GM21515 (cell line): ENCODE measurements at regions not wholly inside any gene's neighbourhood (a gene's known extent, or its start where the extent isn't known, plus 50 kb on each side); places are given as distances from the start of the nearest gene placed in this dataset.

Source experiments
- ATAC-seq: cut with Tn5 transposase; IDR thresholded peaks from one replicate; pipeline ENCODE4 v1.9.1; 2021; ENCODE audit not compliant: unreplicated experiment

DNA sequence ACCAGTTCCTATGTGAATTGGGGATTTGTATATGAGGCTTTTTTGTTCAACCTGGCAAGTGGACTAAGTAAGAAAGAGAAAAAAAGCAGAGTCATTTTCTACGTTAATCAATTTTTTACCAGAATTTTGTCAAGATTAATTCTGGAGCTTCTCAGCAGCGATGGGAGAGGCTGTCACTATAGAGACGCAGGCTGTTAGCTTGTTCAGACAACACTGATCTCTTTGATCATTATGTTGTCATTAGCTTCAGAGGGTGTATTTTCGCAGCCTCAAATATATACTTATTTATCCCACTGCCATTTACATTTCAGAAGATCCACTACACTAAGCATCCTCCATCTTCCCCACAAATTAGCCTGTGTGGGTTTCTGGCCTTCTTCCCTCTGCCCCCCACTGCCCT, 196.7 kb upstream of the PFKP start:
- ATAC-seq: no peak

- ATAC-seq: no peak
Observed at GRCh38 chr10:2867788-2868299, 199.5 kb upstream of the PFKP start.

- ATAC-seq: no peak
Observed at GRCh38 chr10:2866569-2866968, 200.8 kb upstream of the PFKP start.

DNA sequence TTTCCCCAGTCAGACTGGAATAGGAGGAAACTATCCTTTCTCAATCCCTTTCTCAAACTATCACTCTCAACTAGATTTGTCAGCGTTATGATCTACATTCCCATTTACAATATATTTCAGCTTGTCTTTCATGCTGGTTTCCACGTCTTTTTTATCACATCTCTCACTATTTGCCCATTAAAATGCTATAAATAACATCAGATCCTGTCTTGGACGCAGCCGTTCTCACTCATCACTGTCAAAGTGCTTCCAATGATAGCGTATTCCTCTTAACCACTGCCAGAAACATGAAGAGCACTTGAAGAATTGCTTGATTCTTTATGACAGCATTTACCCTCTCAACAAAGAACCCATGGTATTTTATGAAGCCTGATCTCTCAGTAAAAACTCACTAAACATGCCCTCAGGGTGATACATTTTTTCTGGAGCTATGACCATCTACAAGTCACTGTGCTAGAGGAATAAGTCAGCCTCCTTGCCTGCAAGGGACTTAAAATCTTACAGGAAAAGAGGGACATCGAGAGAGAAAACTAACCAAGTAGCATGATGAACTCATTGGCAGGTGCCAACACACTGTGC, 205.6 kb upstream of the PFKP start:
- no peak for ATAC-seq

DNA sequence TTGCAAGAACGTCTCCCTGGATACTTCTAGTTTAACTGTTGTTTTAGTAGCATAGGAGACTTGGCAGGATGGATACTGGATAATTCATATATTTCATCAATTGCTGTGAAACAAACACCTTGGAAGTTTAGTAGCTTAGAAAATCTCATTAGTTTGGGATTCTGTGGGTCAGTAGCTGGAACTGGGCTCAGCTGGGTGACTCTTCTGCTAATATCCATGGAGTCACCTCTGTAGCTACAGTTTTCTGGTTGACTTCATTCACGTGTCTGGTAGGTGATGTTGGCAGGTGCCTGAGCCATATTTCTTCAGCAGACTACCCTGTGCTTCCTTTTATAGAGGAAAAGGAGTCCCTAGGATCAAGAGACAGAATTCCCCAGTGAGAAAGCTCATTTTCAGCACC, 208.9 kb upstream of the PFKP start:
- no peak for ATAC-seq

- ATAC-seq: no peak
Observed at GRCh38 chr10:2856598-2856997, 210.8 kb upstream of the PFKP start.

DNA sequence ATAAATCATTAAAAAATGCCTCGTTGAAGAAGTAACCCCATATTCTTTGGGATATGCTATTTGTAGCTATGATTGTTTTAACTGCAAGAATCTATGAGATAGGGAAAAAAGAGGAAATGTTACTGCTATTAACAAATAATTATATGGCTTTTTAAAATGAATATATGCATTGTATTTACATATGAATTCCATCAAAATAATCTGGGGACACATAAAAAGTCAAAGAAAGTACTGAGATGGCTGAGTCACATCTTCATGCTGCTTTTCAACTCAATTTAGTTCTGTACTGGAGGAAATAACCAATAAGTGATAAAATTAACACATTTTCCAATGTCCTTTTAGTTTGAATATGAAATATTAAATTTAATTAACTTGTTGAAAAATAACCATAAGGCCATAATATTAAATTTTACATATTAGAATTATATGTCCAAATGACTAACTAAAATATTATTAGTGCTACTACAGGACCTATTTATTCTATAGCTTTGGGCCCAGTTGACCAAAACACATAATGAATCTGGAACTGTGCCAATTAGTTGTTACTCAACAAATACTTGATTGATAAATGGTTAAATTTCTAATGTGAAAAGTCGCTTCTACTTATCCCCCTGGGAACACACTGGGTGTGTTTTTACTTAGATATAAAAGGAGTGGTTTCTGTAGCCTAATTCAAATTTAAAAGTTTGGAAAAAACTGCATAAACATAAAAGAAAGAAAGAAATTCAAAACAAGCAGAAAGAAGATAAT, 214.6 kb upstream of the PFKP start:
- no peak for ATAC-seq

GRCh38 chr10:2851566-2851965, 215.8 kb upstream of the PFKP start:
- ATAC-seq: no peak

DNA sequence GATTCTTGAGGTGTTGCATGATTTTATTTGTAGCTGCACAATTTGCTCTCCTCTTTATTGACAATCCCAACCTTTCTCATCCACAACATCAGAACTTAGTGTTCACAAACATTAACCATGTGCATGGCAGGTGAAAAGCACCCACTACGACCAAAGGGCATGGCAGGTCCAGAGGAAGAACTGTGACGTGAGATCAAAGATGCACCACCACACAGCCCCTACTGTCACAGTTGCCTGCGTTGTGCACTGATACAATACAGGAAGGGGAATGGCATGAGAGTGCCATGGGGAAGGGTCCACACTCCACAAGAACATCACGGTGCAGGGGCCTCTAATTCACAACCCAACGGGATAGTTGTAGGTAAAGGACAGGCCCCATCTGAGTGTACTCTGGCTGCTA, 217.1 kb upstream of the PFKP start:
- no peak for ATAC-seq

- no peak for ATAC-seq
Observed at GRCh38 chr10:2844925-2845324, 222.4 kb upstream of the PFKP start.

GRCh38 chr10:2839081-2839725, 228.1 kb upstream of the PFKP start:
- peak; percentile 52 for ATAC-seq

DNA sequence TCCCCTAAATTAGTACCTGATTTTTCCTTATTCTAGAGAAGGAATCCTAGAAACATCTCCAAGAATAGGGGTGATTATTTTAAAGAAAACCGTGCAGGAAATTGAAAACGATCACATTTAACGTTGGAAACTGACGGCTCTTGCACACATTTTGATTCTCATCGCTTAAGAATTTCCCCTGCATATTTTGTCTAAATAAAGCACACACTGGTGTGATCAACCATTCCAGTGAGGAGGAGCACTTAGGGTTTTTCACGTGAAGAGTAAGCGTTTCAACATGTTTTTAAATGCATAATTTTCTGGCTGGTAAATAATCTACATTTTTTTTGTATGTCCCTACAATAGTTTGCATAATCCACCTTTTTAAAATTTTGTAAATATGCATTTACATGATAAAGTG, 229.7 kb upstream of the PFKP start:
- no peak for ATAC-seq

DNA sequence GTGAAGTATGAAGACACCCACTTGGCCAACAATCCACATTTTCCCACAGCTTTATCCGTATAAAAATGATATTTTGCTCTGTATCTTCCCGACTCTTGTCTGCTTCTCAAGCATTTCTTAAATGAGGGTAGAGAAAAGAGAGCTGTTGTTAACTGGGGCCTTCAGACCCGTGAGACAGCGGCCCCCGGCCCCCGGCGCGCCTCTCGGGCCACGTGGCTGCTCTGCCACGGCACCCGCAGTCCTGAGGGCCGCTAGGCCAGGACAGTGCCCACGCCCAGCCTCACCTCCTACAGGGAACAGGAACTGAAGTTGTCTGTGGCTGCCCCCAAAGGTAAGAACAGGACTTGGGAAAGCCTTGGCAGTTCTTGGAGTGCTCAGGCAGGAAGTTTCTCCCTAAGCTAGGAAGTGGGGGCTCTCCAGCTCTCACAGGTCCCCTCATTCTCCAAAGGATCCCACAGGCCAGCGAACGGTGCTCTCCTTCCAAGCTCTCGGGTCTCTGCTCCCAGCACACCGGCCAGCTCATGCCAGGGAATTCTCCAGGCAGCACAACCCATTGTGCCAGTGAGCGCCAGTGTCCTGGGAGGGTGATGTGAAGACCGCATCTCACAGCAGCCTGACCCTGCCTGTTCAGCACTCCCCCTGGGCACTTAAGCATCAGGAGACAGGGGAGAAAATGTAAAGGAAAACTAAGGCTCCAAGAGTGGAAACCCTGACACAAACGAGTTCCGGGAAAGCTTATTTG, 230.3 kb upstream of the PFKP start:
- no peak for ATAC-seq

- ATAC-seq: no peak
Observed at GRCh38 chr10:2834214-2834613, 233.1 kb upstream of the PFKP start.

GRCh38 chr10:2831509-2831908, 235.8 kb upstream of the PFKP start:
- no peak for ATAC-seq

DNA sequence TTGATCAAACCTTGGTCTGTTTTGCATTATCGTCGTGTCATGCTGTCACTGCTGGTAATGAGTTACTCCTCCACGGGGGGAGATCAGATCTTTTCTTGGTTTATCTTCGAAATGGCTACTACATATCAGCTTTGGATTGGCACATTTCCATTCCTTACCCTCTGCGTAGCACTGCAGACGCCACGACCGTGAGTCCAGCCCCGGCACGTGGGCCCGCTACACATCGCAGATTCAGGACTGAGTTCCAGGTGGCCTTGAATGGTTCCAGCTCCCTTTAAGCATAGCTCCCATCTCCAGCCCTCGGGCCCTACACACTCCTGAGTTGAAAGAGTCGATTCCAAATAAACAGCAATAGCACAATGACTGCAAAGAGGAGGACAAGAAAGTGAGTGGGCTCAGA, 238.6 kb upstream of the PFKP start:
- ATAC-seq: no peak

- ATAC-seq: no peak
Observed at GRCh38 chr10:2826675-2827074, 240.7 kb upstream of the PFKP start.

DNA sequence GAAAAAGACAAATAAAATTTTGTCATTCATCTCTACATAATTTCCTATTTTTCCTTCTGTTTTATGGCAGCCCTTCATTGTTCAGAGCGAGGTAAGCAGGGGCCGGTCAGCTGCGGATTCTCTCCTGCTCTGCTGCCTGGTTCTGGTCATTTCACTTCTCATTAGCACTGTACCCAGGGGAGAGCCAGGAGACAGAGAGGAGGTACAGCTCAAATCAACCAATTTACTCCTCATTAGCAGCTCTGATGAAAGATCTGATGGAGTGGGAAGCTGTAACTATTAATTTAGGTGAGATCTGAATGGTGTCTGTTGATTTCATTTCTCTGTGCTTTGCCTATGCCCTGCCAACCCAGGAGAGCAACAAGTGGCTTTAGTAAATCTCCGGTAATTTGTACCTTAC, 241.5 kb upstream of the PFKP start:
- ATAC-seq: no peak

GRCh38 chr10:2817940-2818636, 249.3 kb upstream of the PFKP start:
- ATAC-seq: no peak

- no peak for ATAC-seq
Observed at GRCh38 chr10:2813693-2814092, 253.7 kb upstream of the PFKP start.

DNA sequence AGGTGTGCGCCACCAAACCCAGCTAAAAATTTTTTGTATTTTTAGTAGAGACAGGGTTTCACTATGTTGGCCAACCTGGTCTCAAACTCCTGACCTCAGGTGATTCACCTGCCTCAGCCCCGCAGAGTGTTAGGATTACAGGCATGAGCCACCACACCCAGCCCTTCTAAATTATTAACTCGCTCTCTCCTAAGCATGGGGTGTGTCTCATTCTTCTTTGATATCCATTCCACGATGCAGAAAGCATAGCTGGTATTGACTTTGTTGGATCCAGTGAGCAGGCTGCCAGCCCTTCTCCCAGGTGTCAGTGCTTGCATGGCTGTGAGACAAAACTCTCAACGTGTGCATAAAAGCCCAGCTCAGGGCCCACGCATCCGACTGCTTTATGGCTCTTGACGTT, 254.1 kb upstream of the PFKP start:
- no peak for ATAC-seq
